ENCODE measurements at regions not wholly inside any gene's neighbourhood (a gene's known extent, or its start where the extent isn't known, plus 50 kb on each side); places are given as distances from the start of the nearest gene placed in this dataset.
"Not testable (repeated sequence)": the region's sequence is repeated elsewhere in the genome, so short reads cannot be mapped to it uniquely, and the experiment has no call there.

DNA sequence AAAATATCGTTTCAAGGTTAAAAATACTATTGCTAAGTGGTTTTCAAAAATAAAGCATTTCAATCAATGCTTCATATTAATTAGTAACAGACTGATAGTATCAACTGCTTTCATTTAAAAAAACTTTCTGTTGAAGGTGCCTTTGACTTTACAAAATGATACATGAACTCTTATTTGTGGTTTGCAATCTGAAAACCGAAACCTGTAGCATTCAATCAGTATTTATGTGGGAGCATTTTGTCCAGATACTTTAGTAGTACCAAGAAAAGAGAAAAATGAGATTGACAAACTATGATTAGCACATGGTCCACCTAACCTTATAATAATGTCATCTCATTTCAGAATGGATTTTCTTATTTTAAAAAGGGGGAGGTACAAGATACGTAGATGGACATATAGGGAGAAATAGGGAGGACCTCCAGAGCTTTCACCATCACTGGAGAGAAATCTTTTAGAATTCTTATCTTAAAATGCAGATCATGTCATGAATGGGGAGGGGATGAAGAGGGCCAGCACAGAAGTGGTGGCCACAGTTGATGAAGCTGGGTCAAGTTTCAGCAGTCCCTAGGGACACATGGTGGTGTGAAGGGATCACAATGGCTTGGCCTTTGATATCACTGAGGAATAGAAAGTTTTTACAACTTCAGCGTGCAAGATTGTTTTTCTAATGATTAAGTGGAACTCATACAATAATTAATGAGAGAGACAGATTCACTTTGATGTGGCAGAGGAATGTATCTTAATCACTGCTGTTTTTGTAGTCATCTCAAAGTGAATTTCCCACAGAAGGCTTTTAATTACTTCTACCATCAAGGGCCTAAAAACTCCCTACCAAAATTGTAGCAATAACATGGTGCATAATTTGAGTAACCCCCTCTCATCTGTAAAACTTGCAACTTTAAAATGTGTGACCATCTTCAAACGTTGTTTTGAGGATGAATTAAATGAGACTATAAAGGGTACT is 322.3 kb upstream of the EDIL3 start:
- Histone ChIP-seq H3K27me3 (no peaks in the 10 kb centered on the region), H3K36me3 (no peaks in the 10 kb centered on the region), H3K4me1 (no peaks in the 10 kb centered on the region), H3K9me3 (no peaks in the 10 kb centered on the region), H3K4me3 (no peak overlapping the region), H3K27ac (replicated peaks in 1 of 4) (no peak overlapping the region)
- no peak for DNase-seq (ENCODE audit: extremely low spot score)
- TF ChIP-seq POLR2A (IDR thresholded peaks at IDR 0.05; ENCODE audit: low read depth): no peak
- TF ChIP-seq, protein P1, sequence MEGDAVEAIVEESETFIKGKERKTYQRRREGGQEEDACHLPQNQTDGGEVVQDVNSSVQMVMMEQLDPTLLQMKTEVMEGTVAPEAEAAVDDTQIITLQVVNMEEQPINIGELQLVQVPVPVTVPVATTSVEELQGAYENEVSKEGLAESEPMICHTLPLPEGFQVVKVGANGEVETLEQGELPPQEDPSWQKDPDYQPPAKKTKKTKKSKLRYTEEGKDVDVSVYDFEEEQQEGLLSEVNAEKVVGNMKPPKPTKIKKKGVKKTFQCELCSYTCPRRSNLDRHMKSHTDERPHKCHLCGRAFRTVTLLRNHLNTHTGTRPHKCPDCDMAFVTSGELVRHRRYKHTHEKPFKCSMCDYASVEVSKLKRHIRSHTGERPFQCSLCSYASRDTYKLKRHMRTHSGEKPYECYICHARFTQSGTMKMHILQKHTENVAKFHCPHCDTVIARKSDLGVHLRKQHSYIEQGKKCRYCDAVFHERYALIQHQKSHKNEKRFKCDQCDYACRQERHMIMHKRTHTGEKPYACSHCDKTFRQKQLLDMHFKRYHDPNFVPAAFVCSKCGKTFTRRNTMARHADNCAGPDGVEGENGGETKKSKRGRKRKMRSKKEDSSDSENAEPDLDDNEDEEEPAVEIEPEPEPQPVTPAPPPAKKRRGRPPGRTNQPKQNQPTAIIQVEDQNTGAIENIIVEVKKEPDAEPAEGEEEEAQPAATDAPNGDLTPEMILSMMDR (IDR thresholded peaks at IDR 0.05): no peak
- TF ChIP-seq POLR2AphosphoS5 (IDR thresholded peaks at IDR 0.05): no peak
- TF ChIP-seq EP300 (IDR thresholded peaks at IDR 0.05): no peak
- intact Hi-C loops (cut with DNase I): no loop called here
- WGBS: 60% methylated on average over 5 of the region's 5 CpGs

DNA sequence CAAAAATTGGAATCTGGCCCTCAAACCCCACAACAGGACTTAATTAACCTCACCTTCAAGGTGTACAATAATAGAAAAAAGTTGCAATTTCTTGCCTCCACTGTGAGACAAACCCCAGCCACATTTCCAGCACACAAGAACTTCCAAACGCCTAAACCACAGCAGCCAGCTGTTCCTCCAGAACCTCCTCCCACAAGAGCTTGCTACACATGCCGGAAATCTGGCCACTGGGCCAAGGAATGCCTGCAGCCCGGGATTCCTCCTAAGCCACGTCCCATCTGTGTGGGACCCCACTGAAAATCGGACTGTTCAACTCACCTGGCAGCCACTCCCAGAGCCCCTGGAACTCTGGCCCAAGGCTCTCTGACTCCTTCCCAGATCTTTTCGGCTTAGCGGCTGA is 315.9 kb upstream of the EDIL3 start:
- H3K4me1 ChIP-seq; intact Hi-C loops (cut with DNase I); DNase-seq (ENCODE audit: extremely low spot score); H3K27ac ChIP-seq (replicated peaks in 1 of 4); H3K9me3 ChIP-seq; H3K4me3 ChIP-seq; H3K36me3 ChIP-seq; H3K27me3 ChIP-seq: not testable (repeated sequence)
- 95% methylated on average over 2 of the region's 7 CpGs for WGBS

DNA sequence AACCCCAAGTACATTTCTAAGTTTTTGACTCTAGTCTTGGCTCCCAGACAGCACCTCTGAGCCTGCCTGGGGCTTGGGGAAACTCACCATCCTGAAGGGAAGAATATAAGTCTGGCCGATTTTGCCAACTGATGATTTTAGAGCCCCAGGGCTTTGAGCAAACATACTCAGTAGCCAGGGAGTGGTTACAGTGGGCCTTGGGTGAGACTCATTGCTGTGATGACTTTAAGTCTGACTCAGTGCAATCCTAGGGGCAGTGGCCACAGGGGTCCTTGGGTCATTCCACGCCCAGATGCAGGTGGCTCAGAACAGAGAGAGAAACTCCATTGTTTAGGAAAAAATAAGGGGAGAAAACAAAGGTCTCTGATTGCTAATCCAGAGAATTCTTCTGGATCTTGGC is 312.0 kb upstream of the EDIL3 start:
- no peak for DNase-seq (ENCODE audit: extremely low spot score)

DNA sequence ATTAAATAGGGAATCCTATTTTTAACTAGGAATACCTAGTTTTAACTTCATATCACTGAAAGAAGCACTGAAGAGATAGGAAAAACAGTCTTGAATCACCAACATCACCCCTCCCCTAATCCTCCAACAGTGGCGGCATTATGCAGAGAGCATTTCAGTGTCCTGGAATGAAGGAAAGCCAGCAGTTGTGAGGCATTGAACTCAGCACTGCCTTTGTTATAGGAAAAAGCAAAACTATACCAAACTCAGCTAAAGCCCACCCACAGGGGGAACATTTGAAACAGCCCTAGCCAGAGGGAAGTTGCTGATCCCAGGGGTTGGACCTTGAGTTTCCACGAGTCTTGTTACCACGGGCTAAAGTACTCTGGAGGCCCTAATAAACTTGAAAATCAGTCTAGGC is 310.6 kb upstream of the EDIL3 start:
- WGBS: 91% methylated on average over 1 of the region's 3 CpGs
- Histone ChIP-seq H3K4me1 (no peaks in the 10 kb centered on the region), H3K36me3 (no peaks in the 10 kb centered on the region), H3K27ac (replicated peaks in 1 of 4) (no peak overlapping the region), H3K4me3 (no peak overlapping the region), H3K27me3 (no peaks in the 10 kb centered on the region), H3K9me3 (no peaks in the 10 kb centered on the region)
- intact Hi-C loops (cut with DNase I): no loop called here
- DNase-seq (ENCODE audit: extremely low spot score): no peak
- TF ChIP-seq, protein P1 (IDR thresholded peaks at IDR 0.05): no peak
- TF ChIP-seq EP300 (IDR thresholded peaks at IDR 0.05) (no peak), POLR2AphosphoS5 (IDR thresholded peaks at IDR 0.05) (no peak), POLR2A (IDR thresholded peaks at IDR 0.05; ENCODE audit: low read depth) (no peak)

More for the DNA sequence above, 312.0 kb upstream of the EDIL3 start:
- Histone ChIP-seq H3K27me3 (no peaks in the 10 kb centered on the region), H3K4me3 (no peak overlapping the region), H3K36me3 (no peaks in the 10 kb centered on the region), H3K9me3 (no peaks in the 10 kb centered on the region), H3K4me1 (no peaks in the 10 kb centered on the region), H3K27ac (replicated peaks in 1 of 4) (no peak overlapping the region)
- intact Hi-C loops (cut with DNase I): no loop called here
- no peak for TF ChIP-seq EP300 (IDR thresholded peaks at IDR 0.05)
- no peak for TF ChIP-seq POLR2AphosphoS5 (IDR thresholded peaks at IDR 0.05)
- TF ChIP-seq POLR2A (IDR thresholded peaks at IDR 0.05; ENCODE audit: low read depth): no peak
- TF ChIP-seq, protein P1 (IDR thresholded peaks at IDR 0.05): no peak
- 88% methylated on average over 2 of the region's 2 CpGs for WGBS

DNA sequence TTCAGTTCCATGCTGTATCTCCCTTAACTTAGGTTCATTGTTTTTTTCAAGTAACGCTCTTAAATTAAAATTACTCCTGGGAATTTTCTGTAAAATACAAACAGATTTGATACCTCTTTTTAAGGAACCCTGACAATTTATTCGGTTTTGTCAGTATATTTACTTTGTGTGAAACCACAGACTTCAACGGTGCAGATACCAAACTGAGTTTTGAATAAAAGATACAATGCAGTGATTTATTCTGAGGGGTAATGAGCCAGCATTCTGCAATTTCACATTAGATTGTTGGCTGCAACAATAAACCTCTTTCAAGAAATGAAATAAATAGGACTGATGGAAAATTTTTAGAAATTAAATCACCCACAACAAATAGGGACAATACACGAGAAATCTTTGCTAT is 308.6 kb upstream of the EDIL3 start:
- H3K27ac ChIP-seq (replicated peaks in 1 of 4): no peak overlapping the region
- no peaks in the 10 kb centered on the region for H3K27me3 ChIP-seq
- no peaks in the 10 kb centered on the region for H3K4me1 ChIP-seq
- no peaks in the 10 kb centered on the region for H3K36me3 ChIP-seq
- no peaks in the 10 kb centered on the region for H3K9me3 ChIP-seq
- intact Hi-C loops (cut with DNase I): no loop called here
- H3K4me3 ChIP-seq: no peak overlapping the region
- WGBS: 78% methylated on average over 4 of the region's 4 CpGs
- no peak for TF ChIP-seq POLR2A (IDR thresholded peaks at IDR 0.05; ENCODE audit: low read depth)
- no peak for TF ChIP-seq POLR2AphosphoS5 (IDR thresholded peaks at IDR 0.05)
- TF ChIP-seq, protein P1 (IDR thresholded peaks at IDR 0.05): no peak
- DNase-seq (ENCODE audit: extremely low spot score): no peak

All from esophagus muscularis mucosa (tissue), 4 donors.